GM23248 (cell line): ENCODE measurements at regions not wholly inside any gene's neighbourhood (a gene's known extent, or its start where the extent isn't known, plus 50 kb on each side); places are given as distances from the start of the nearest gene placed in this dataset.

ENCODE experiments used
- EZH2 ChIP-seq: fragments of 200-600 bp; sonication (generic); IDR thresholded peaks from 2 replicates; pipeline ENCODE4 v1.6.1; 2018; ENCODE audit warnings: antibody characterized with exemption, mild to moderate bottlenecking; ENCODE audit not compliant: insufficient read depth, poor library complexity, severe bottlenecking
- EZH2phosphoT487 ChIP-seq: fragments of 200-600 bp; sonication (generic); IDR thresholded peaks from 2 replicates; pipeline ENCODE4 v1.6.1; 2018; ENCODE audit warnings: antibody characterized with exemption, moderate library complexity, mild to moderate bottlenecking, low read depth; ENCODE audit not compliant: insufficient read depth

GRCh38 chr1:234874291-234875288, 254.0 kb downstream of the TOMM20 start:
- TF ChIP-seq EZH2 = no peak
- no peak for TF ChIP-seq EZH2phosphoT487
